Motor neuron (in vitro differentiated cells): ENCODE measurements at regions not wholly inside any gene's neighbourhood (a gene's known extent, or its start where the extent isn't known, plus 50 kb on each side); places are given as distances from the start of the nearest gene placed in this dataset.
"Not testable (repeated sequence)": the region's sequence is repeated elsewhere in the genome, so short reads cannot be mapped to it uniquely, and the experiment has no call there.

Experiments used
- ATAC-seq, 8 experiments: fragments of 200-7000 bp; cut with Tn5 transposase; replicated peaks in 6 of 8; 2 replicates each; pipeline ENCODE4 v1.8.0; 2021; ENCODE audit warnings: mild to moderate bottlenecking in 8 of 8, moderate library complexity in 8 of 8
- H3K27ac ChIP-seq, 2 donors: fragments of 250-450 bp; sonication (Bioruptor Pico); 2 replicates each; pipeline ENCODE4 v1.9.0; 2021; ENCODE audit warnings: antibody characterized with exemption in 2 of 2, mild to moderate bottlenecking in 2 of 2, moderate library complexity in 1 of 2
- H3K4me1 ChIP-seq, 2 donors: fragments of 250-450 bp; sonication (Bioruptor Pico); replicated peaks in 1 of 2; 2 replicates each; pipeline ENCODE4 v1.6.1; 2021; ENCODE audit warnings: antibody characterized with exemption in 2 of 2, mild to moderate bottlenecking in 2 of 2, moderate library complexity in 1 of 2
- H3K4me3 ChIP-seq, 5 donors: fragments of 250-450 bp; sonication (Bioruptor Pico); 2 replicates each; pipeline ENCODE4 v1.9.0; 2021; ENCODE audit warnings: antibody characterized with exemption in 5 of 5, mild to moderate bottlenecking in 5 of 5, moderate library complexity in 4 of 5
- WGBS, 10 experiments: fragments of 450-650 bp; shearing (Covaris generic); methylation state at CpG; one replicate each; pipeline ENCODE4 v1.0.0; 2022; 5-methylcytosine and 5-hydroxymethylcytosine counted together
- in situ Hi-C, 9 experiments: fragments of 400-800 bp; cut with MboI; loops; one replicate each; pipeline ENCODE4 v1.15.0; 2021; ENCODE audit warnings: low sequenced_read_pairs in 9 of 9, low pct_unique_long_range_greater_than_20kb in 2 of 9; ENCODE audit not compliant: unreplicated experiment in 9 of 9

- WGBS, 10 experiments = 50 to 100% (median 83%) methylated on average over 1 of the region's 1 CpG; no CpG with 5 or more reads in 6 of the 10 experiments
- ATAC-seq = no peak
- in situ Hi-C loops = no loop called here
- Histone ChIP-seq H3K4me1 (no peaks in the 10 kb centered on the region), H3K4me3 (no peak overlapping the region), H3K27ac (no peak overlapping the region)
These were observed 204.9 kb upstream of the TRPM3 start for GRCh38 chr9:71326360-71326759.

DNA sequence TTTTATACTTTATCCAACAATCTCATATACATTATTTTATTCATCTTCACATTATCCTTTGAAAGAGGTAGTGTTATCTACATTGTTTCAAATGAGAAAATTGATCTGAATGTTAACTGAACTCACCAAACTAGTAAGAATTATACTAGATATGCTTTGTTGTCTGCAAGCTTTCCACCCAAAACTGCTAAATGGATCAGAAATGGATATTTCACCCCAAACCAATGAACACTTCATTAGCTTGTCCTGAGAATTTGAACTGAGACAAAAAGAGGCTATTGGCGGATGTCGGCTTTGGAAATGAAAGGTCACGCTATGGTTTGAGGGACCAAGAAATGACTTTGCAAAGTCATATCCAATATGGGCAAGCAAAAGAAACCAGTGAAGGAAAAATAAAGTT is 201.9 kb upstream of the TRPM3 start:
- WGBS, 10 experiments = 80 to 100% (median 94%) methylated on average over 2 to 3 of the region's 3 CpGs; no CpG with 5 or more reads in 3 of the 10 experiments
- in situ Hi-C loops = no loop called here
- Histone ChIP-seq H3K4me3 (no peak overlapping the region), H3K4me1 (no peaks in the 10 kb centered on the region), H3K27ac (no peak overlapping the region)
- ATAC-seq = no peak

GRCh38 chr9:71322311-71322710 is 200.9 kb upstream of the TRPM3 start:
- Histone ChIP-seq H3K27ac (no peak overlapping the region), H3K4me3 (no peak overlapping the region), H3K4me1 (no peaks in the 10 kb centered on the region)
- ATAC-seq = no peak
- in situ Hi-C loops = no loop called here
- 0 to 100% (median 81%) methylated on average over 2 to 3 of the region's 3 CpGs for WGBS, 10 experiments

GRCh38 chr9:71308454-71308853 is 187.0 kb upstream of the TRPM3 start:
- in situ Hi-C loops = no loop called here
- Histone ChIP-seq H3K4me3 (no peak overlapping the region), H3K27ac (no peak overlapping the region), H3K4me1 (no peaks in the 10 kb centered on the region)
- ATAC-seq = no peak
- 33 to 89% (median 57%) methylated on average over 1 of the region's 1 CpG; no CpG with 5 or more reads in 3 of the 10 experiments for WGBS, 10 experiments

DNA sequence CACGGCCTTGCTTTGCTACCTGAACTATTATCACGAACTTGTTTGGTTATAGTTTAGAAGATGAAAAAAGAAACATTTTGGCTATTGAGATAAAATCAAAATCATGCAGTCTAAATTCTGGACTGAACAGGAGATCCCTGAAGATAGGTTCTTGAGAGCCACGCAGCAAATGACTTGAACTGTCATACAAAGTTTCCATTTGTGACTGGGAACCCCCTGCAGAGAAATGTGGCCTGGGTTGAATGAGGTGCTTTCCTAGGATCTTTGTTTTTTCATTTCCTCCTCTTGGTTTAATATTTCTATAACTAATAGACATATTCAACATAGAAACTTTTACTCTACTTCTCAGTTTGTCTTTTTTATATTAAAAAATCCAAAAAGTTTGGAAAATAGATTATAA is 184.7 kb upstream of the TRPM3 start:
- WGBS, 10 experiments = 0 to 100% (median 73%) methylated on average over 1 to 3 of the region's 3 CpGs
- in situ Hi-C loops = no loop called here
- no peak overlapping the region for H3K27ac ChIP-seq
- no peaks in the 10 kb centered on the region for H3K4me1 ChIP-seq
- ATAC-seq = no peak
- H3K4me3 ChIP-seq = no peak overlapping the region

DNA sequence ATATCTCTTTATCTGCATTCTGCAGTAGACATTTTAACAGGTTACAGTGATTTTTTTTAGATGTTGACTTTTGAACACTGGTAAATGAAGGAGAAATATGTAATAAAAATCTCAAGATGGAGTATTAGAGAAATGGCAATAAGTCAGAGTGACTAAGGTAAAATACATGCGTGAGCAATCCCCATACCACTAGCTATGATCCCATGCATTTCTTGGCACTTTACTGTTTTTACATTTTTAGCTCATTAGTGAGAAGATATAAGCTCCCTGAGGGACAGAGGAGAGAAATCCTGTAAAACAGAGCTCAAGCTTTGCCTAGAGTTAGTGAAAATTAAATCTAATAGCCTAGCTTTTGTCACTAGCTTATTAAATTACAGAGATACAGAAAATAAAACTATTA is 181.9 kb upstream of the TRPM3 start:
- in situ Hi-C loops = no loop called here
- H3K4me3 ChIP-seq = no peak overlapping the region
- H3K27ac ChIP-seq = no peak overlapping the region
- WGBS, 10 experiments = 70 to 100% (median 91%) methylated on average over 1 of the region's 1 CpG; no CpG with 5 or more reads in 3 of the 10 experiments
- peak in 1 of 8 experiments; percentile 39 for ATAC-seq
- H3K4me1 ChIP-seq = no peaks in the 10 kb centered on the region

DNA sequence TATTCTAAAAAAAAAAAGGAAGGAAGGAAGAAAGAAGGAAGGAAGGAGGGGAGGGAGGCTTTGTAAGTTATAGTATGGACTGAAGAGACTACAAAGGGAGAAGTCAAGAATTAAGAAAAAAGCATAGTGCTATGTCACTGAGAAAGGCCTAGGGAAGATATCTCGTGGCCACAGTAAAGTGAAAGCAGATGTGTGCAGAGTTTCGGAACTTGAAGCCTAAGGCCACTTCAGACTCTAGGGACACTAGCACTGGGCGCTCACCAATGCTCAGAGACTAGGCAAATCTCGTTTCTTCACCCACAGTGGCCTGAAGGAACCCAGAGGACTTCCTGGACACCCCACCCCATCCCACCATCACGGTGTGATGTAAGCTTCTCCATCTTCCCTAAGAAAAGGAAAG is 181.4 kb upstream of the TRPM3 start:
- WGBS, 10 experiments = 0 to 95% (median 55%) methylated on average over 1 to 5 of the region's 5 CpGs; no CpG with 5 or more reads in 2 of the 10 experiments
- in situ Hi-C loops = no loop called here

GRCh38 chr9:71295928-71296327 is 174.5 kb upstream of the TRPM3 start:
- no peak overlapping the region for H3K4me3 ChIP-seq
- no peaks in the 10 kb centered on the region for H3K4me1 ChIP-seq
- 7 to 100% (median 86%) methylated on average over 1 to 3 of the region's 3 CpGs; no CpG with 5 or more reads in 2 of the 10 experiments for WGBS, 10 experiments
- in situ Hi-C loops = no loop called here
- ATAC-seq = no peak
- H3K27ac ChIP-seq = no peak overlapping the region

More for the DNA sequence above, 181.4 kb upstream of the TRPM3 start:
- no peak overlapping the region for H3K4me3 ChIP-seq
- H3K4me1 ChIP-seq = no peaks in the 10 kb centered on the region
- ATAC-seq = peak in 2 of 8 experiments; percentile 70 to 95
- no peak overlapping the region for H3K27ac ChIP-seq

- in situ Hi-C loops = no loop called here
- no peak overlapping the region for H3K4me3 ChIP-seq
- ATAC-seq = no peak
- peaks cover 0 to 2% of the 10 kb centered on the region in 2 donors for H3K4me1 ChIP-seq
- 0 to 87% (median 83%) methylated on average over 1 to 4 of the region's 4 CpGs; no CpG with 5 or more reads in 3 of the 10 experiments for WGBS, 10 experiments
- no peak overlapping the region for H3K27ac ChIP-seq
These were observed 164.7 kb upstream of the TRPM3 start for GRCh38 chr9:71286146-71286545.

DNA sequence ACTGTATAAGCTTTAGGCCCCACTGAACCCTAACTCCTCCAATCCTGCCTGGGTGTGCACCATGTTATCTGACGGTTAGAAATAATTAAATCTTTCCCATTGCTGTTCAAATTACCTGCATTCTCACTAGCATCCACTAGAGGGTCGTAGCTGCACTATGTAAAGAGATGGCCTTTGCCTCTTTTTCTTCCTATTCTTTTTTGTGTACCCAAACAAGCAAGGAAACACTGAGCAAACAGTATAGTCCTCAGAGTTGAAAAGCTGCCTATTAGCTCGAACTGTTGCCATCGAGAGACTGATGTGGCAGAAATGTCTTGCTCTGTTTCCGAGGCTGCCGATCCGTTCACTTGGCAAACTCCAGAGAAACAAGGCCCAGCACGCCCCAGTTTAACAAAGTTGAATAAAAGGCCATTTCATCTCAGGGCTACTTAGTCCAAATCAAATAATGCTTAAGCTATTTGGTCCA is 163.8 kb upstream of the TRPM3 start:
- H3K27ac ChIP-seq = no peak overlapping the region
- in situ Hi-C loops = no loop called here
- 0 to 61% (median 26%) methylated on average over 2 to 8 of the region's 8 CpGs; no CpG with 5 or more reads in 2 of the 10 experiments for WGBS, 10 experiments

DNA sequence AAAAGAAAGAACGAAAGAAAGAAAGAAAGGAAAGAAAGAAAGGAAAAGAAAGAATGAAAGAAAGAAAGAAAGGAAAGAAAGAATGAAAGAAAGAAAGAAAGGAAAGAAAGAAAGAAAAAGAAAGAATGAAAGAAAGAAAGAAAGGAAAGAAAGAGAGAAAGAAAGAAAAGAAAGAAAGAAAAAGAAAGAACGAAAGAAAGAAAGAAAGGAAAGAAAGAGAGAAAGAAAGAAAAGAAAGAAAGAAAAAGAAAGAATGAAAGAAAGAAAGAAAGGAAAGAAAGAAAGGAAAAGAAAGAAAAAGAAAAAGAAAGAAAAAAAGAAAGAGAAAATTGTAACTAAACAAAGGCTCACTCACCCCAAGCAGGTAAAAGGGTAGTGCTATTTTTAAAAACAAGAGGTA is 160.7 kb upstream of the TRPM3 start:
- H3K4me1 ChIP-seq, in situ Hi-C loops, H3K27ac ChIP-seq, ATAC-seq, H3K4me3 ChIP-seq: not testable (repeated sequence)
- WGBS, 10 experiments = 23 to 90% (median 53%) methylated on average over 1 to 2 of the region's 2 CpGs; no CpG with 5 or more reads in 2 of the 10 experiments

More for the DNA sequence above, 163.8 kb upstream of the TRPM3 start:
- ATAC-seq = peak; percentile 82 to 98 (median 87)
- Histone ChIP-seq H3K4me1 (peaks cover 0 to 2% of the 10 kb centered on the region in 2 donors), H3K4me3 (no peak overlapping the region)

DNA sequence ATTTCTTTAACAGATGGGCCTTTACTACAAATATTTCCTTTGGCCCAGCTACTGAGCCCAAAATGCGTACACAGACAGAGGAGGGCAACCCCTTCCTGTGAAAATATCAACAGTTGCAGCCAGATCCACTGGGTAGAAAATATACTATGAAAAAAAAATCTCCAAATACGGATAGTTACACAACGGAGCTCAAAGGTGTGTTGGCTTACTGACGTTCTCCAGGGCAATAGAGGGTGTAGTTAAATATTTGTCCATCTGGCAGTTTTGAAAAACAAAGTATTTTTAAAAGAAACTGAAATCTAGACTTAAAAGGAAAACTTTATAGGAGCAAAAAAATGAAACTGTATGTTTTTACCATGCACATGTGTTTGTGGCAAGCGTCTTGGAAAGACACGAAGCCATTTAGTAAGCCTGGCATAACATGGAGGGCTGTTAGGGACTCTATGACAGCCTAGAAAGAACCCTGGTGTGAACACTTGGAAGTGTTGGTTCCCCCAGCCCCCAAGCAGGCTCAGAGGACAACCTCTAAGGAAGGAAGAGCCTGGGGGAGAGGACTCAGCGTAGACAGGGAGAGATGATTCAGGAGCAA is 157.8 kb upstream of the TRPM3 start:
- no peak for ATAC-seq
- WGBS, 10 experiments = 23 to 100% (median 84%) methylated on average over 1 to 7 of the region's 7 CpGs
- no peaks in the 10 kb centered on the region for H3K4me1 ChIP-seq
- no peak overlapping the region for H3K27ac ChIP-seq
- in situ Hi-C loops = no loop called here
- no peak overlapping the region for H3K4me3 ChIP-seq

- in situ Hi-C loops = loop anchor here in 2 of 9 experiments (25.0 kb wide), 1 partner anchor 636 kb away; no protein-coding TSS in a partner anchor
- Histone ChIP-seq H3K27ac (no peak overlapping the region), H3K4me1 (peaks cover 10 to 12% of the 10 kb centered on the region in 2 donors), H3K4me3 (no peak overlapping the region)
- WGBS, 10 experiments = 0 to 100% (median 56%) methylated on average over 1 to 2 of the region's 3 CpGs; no CpG with 5 or more reads in 2 of the 10 experiments
- no peak for ATAC-seq
These were observed 152.2 kb upstream of the TRPM3 start for GRCh38 chr9:71273613-71274012.

DNA sequence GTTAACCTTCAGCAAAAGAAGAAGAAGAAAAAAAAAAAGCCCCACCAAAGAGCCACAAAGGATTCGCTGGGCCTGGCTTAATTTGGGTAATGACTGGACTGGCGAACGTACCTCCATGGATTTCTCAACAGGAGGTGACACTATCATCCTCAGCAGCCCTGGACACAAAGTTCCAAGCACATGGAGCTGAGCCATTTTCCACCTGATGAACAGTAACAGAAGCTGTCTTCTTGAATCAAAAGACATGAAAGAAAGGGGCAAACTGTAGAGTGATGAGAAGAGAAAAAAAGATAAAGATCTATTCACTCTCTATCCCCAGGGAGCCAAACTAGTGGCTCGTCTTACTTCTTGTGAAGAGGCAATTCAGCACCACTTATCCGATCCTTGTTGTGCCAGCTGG is 150.2 kb upstream of the TRPM3 start:
- ATAC-seq = no peak
- Histone ChIP-seq H3K27ac (no peak overlapping the region), H3K4me3 (no peak overlapping the region), H3K4me1 (peaks cover 12 to 13% of the 10 kb centered on the region in 2 donors)
- in situ Hi-C loops = loop anchor here in 2 of 9 experiments (25.0 kb wide), 1 partner anchor 634 kb away; no protein-coding TSS in a partner anchor
- WGBS, 10 experiments = 27 to 76% (median 41%) methylated on average over 1 to 5 of the region's 5 CpGs
